Ramos (cell line): ENCODE measurements at regions not wholly inside any gene's neighbourhood (a gene's known extent, or its start where the extent isn't known, plus 50 kb on each side); places are given as distances from the start of the nearest gene placed in this dataset.
"Not testable (repeated sequence)": the region's sequence is repeated elsewhere in the genome, so short reads cannot be mapped to it uniquely, and the experiment has no call there.

Experiments
- in situ Hi-C: fragments of 300-500 bp; cut with MboI; formaldehyde crosslinking; loops from one replicate; pipeline ENCODE4 v1.14.3; 2022; ENCODE audit warnings: low sequenced_read_pairs; ENCODE audit not compliant: unreplicated experiment

DNA sequence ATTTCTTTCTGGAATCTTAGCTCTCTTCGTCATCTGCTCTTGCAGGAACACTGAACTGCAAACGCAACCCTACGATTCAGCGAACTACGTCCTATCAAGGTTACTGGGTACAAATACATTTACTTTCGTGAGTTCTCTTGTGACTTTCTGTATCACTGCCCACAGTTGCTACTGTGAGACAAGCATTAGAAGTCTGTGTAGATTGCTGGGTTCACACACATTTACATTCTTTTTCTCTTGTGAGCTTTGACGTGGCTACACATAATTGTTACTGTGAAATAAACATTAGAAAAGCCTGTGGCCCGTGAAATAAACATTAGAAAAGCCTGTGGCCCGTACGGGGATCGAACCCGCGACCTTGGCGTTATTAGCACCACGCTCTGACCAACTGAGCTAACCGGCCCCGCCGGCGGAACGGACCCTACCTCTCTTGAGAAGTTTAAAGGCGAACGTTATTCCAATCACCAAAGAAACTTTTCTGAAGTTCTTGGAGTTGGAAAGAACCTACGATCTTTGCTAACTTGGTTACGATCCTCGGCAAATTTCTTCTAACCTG lies 61.2 kb upstream of the ZNF322 start:
- in situ Hi-C loops = not testable (repeated sequence)

DNA sequence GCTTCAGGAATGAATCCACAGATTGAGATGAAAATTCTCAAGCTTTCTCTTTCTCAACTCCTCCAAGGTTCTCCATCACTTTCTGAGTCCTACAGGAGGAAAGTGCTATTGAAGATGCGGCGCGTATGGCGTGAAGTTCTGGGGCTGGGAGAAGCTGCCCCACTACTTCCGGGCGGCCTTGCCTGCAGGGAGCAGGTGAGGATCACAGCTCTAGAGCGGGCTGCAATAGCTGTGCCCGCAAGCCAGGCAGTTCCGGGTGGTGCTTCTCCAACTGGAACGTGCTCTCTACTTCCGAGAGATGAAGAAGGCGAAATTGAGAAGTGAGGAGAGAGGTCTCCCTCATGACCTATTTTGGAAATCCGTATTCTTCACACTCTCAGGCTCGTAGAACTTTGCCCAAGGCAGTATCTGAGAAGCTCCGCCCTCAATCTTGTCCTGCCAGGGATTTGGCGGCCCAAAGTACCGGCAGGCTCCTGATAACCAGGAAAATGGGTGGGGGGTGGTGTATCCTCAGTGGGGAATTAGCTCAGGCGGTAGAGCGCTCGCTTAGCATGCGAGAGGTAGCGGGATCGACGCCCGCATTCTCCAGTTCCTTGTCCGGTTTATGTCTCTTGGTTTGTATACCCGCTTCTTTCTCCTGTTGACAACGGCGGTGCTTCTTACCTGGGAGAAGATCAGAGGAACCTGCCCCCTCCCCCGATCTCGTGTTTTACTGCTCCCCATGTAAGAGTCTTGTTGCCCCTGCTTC lies 70.6 kb upstream of the ZNF322 start:
- in situ Hi-C loops = not testable (repeated sequence)

GRCh38 chr6:26734776-26735472 lies 75.4 kb upstream of the ZNF322 start:
- in situ Hi-C loops = not testable (repeated sequence)

DNA sequence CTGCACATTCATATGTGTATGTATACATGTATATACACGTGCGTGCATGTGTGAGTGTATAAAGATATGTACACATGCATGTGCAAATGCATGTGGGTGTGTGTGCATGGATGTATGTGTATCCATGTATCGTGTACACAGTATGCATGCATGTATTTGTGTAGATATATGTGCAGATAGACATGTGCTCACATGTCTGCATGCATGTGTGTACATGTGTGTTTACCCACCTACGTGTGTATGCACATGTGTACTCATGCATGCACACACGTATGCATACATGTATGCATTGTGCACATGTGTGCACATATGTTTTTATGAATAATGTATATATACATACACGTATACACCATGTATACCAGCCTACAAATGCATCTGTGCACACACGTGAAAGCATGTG lies 80.3 kb upstream of the ZNF322 start:
- in situ Hi-C loops = no loop called here

DNA sequence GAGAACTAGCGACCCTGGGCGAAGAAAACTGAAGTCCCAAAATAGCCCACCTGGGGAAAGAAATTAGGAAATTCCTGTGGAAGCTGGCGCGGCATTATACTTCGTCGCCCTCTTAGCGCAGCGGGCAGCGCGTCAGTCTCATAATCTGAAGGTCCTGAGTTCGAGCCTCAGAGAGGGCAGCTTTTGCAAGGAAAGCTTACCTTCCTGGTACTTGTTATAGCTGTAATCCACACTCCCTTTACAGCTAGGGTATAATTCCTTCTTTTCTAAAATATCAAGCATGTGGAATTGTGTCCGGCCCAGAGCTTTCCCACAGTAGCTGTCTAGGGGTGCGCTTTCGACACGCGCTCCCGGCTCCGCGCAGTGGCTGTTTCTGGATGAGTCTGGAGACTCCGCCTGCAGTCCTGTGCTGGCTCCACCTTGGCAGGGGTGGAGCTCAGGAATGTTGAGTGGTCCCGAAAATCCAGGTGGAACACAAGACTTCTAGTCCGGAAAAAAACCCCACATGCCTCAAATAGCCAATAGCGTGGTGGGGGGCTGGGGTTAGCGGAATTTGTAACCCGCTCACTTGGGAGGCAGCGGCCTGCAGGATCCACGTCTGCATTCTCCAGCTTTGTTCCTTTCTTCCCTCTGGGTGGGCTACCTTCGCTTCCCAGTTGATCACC lies 83.7 kb upstream of the ZNF322 start:
- in situ Hi-C loops = no loop called here

- in situ Hi-C loops = no loop called here
Observed at GRCh38 chr6:26743941-26744699, 84.6 kb upstream of the ZNF322 start.

DNA sequence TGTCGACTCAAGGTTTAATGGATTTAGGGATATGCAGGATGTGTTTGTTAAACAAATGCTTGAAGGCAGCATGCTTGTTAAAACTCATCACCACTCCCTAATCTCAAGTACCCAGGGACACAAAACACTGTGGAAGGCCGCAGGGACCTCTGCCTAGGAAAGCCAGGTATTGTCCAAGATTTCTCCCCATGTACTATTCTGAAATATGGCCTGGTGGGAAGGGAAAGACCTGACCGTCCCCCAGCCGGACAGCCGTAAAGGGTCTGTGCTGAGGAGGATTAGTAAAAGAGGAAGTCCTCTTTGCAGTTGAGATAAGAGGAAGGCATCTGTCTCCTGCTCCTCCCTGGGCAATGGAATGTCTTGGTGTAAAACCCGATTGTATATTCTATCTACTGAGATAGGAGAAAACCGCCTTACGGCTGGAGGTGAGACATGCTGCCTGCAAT lies 85.3 kb upstream of the ZNF322 start:
- in situ Hi-C loops = not testable (repeated sequence)

- in situ Hi-C loops = not testable (repeated sequence)
Observed at GRCh38 chr6:26745964-26746363, 86.4 kb upstream of the ZNF322 start.

DNA sequence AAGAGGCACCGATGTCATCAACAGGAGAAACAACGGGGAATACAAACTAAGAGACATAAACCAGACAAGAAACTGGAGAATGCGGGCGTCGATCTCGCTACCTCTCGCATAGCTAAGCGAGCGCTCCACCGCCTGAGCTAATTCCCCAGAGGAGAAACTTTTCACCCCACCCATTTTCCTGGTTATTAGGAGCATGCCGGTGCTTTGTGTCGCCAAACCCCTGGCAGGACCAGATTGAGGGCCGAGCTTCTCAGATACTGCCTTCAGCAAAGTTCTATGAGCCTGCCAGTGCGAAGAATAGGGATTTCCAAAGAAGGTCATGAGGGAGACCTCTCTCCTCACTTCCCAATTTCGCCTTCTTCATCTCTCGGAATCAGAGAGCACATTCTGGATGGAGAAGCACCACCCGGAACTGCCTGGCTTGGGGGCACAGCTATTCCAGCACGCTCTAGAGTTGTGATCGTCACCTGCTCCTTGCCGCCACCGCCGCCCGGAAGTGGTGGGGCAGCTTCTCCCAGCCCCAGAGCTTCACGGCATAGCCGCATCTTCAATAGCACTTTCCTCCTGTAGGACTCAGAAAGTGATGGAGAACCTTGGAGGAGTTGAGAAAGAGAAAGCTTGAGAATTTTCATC lies 89.7 kb upstream of the ZNF322 start:
- in situ Hi-C loops = not testable (repeated sequence)

DNA sequence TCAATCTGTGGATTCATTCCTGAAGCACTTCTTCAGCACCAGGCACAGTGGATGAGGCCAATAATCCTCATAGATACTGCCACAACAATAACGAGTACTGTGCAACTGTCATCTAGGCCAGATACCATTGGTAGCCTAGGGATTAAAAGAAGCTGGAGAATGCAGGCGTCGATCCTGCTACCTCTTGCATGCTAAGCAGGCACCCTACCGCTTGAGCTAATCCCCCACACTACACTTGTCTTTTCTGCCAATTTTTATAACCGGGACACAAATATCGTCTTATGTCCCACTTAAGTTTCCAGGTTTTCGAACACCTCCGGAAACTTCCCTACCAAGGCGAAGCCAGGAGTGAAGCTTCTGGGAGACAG lies 90.2 kb upstream of the ZNF322 start:
- in situ Hi-C loops = not testable (repeated sequence)

DNA sequence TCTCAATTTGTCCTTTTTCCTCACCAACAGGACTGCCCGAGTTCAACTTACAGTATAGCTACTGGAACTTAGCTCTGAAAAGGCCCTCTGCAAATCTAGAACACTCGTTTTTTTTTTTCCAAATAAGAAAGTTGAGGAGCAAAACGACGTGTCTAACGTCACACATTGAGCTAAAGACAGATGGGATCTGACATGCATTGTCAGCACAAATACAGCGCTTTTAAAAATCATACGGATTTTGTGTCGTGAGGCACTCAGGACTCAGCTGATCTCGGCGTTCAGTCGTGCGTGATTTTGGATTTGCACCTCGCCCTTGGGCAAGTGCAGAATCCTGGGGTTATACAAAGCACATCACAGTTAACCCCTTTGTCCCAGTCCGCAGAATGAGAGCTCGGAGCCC lies 94.7 kb upstream of the ZNF322 start:
- in situ Hi-C loops = no loop called here

DNA sequence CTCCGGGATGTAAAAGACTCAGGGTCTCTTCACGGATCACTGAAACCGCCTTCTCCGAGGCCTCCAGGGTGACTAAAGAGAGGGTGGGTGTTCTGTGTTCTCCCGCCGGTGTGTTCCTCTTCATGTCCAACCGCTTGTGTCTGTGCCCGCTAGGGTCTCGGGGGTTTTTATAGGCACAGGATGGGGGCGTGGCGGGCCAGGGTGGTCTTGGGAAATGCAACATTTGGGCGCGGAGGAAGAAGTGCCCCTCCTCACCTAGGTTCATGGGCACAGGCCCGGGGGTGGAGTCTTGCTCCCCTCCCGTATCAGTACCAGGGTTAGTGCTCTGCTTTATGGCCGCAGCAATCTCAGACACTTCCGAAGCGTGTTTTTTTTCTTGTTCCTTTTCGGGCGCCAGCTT lies 95.3 kb upstream of the ZNF322 start:
- in situ Hi-C loops = not testable (repeated sequence)

GRCh38 chr6:26756067-26756805 lies 96.7 kb upstream of the ZNF322 start:
- in situ Hi-C loops = not testable (repeated sequence)

DNA sequence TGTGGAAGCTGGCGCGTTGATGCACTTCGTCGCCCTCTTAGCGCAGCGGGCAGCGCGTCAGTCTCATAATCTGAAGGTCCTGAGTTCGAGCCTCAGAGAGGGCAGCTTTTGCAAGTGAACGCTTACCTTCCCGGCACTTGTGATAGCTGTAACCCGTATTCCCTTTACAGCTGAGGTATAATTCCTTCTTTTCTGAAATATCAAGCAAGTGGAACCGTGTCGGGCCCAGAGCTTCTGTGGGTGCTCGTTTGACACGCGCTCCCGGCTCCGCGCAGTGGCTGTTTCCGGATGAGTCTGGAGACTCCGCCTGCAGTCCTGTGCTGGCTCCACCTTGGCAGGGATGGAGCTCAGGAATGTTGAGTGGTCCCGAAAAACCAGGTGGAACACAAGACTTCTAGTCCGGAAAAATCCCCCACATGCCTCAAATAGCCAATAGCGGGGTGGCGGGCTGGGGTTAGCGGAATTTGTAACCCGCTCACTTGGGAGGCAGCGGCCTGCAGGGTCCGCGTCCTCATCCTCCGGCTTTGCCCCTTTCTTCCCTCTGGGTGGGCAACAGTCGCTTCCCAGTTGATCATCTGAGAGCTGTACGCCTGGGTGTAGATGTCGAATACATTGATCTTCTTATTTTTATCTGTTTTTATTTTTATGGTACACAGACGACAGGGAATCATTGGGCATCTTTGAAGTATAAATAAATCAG lies 106.8 kb upstream of the ZNF322 start:
- in situ Hi-C loops = not testable (repeated sequence)

DNA sequence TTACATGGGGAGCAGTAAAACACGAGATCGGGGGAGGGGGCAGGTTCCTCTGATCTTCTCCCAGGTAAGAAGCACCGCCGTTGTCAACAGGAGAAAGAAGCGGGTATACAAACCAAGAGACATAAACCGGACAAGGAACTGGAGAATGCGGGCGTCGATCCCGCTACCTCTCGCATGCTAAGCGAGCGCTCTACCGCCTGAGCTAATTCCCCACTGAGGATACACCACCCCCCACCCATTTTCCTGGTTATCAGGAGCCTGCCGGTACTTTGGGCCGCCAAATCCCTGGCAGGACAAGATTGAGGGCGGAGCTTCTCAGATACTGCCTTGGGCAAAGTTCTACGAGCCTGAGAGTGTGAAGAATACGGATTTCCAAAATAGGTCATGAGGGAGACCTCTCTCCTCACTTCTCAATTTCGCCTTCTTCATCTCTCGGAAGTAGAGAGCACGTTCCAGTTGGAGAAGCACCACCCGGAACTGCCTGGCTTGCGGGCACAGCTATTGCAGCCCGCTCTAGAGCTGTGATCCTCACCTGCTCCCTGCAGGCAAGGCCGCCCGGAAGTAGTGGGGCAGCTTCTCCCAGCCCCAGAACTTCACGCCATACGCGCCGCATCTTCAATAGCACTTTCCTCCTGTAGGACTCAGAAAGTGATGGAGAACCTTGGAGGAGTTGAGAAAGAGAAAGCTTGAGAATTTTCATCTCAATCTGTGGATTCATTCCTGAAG lies 111.6 kb upstream of the ZNF322 start:
- in situ Hi-C loops = not testable (repeated sequence)

GRCh38 chr6:26773414-26773813 lies 113.9 kb upstream of the ZNF322 start:
- in situ Hi-C loops = not testable (repeated sequence)

GRCh38 chr6:26780563-26780962 lies 121.0 kb upstream of the ZNF322 start:
- in situ Hi-C loops = not testable (repeated sequence)
